Bronchial epithelial cell (primary cell): ENCODE measurements at regions not wholly inside any gene's neighbourhood (a gene's known extent, or its start where the extent isn't known, plus 50 kb on each side); places are given as distances from the start of the nearest gene placed in this dataset.

Source experiments
- DNase-seq: peaks from one replicate; pipeline ENCODE4 v3.0.0-alpha.2; 2010; ENCODE audit warnings: low read depth
- FAIRE-seq: peaks from 2 replicates; lab custom pipeline; 2011; peaks lifted over from hg19 to GRCh38; lab: Jason Lieb, UNC
- H3K27me3 ChIP-seq: 2 replicates; pipeline ENCODE4 v1.5.1; 2011; ENCODE audit warnings: low read length; ENCODE audit not compliant: control insufficient read depth, insufficient read depth
- H3K36me3 ChIP-seq: 2 replicates; pipeline ENCODE4 v1.5.1; 2011; ENCODE audit warnings: low read length; ENCODE audit not compliant: control insufficient read depth, insufficient read depth
- H3K4me3 ChIP-seq: 2 replicates; pipeline ENCODE4 v1.5.1; 2011; ENCODE audit warnings: mild to moderate bottlenecking, low read depth, low read length, control low read depth
- TF ChIP-seq, protein P1 (sequence below): IDR thresholded peaks from 2 replicates; pipeline ENCODE4 v1.5.1; 2011; ENCODE audit warnings: mild to moderate bottlenecking, moderate library complexity, low read length, control low read depth, inconsistent platforms; ENCODE audit not compliant: insufficient read depth, severe bottlenecking

DNA sequence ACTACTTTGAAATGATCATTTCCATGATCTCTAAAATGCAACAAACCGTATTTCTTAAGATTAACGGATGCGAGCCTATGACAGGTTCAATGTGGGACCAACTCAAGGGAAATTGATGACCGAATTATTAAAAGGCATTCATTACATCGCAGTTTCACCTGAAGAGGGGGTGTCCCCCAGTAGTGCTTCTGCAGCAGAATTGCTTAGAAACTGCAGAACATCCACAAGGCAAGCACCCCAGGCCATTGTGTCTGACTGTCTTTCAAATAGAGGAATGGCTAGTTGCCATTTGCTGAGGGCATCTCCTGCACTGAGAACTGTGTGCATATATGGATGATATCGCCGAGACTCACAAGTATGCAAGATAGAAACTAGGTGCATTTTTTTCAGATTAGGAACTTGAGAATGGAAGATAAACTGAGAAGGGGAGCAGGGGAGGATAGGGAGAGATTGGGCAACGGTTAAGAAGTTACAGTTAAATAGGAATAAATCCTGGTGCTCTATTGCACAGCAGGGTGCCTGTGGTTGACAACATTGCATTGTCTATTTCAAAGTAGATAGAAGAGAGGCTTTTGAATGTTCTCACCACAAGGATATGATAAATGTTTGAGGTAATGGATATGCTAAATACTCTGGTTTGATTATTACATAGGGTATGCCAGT is 234.3 kb upstream of the PLEKHG7 start:
- DNase-seq = no peak
- FAIRE-seq = no peak
- Histone ChIP-seq H3K27me3 (no peaks in the 10 kb centered on the region), H3K4me3 (no peak overlapping the region), H3K36me3 (no peaks in the 10 kb centered on the region)
- TF ChIP-seq, protein P1, sequence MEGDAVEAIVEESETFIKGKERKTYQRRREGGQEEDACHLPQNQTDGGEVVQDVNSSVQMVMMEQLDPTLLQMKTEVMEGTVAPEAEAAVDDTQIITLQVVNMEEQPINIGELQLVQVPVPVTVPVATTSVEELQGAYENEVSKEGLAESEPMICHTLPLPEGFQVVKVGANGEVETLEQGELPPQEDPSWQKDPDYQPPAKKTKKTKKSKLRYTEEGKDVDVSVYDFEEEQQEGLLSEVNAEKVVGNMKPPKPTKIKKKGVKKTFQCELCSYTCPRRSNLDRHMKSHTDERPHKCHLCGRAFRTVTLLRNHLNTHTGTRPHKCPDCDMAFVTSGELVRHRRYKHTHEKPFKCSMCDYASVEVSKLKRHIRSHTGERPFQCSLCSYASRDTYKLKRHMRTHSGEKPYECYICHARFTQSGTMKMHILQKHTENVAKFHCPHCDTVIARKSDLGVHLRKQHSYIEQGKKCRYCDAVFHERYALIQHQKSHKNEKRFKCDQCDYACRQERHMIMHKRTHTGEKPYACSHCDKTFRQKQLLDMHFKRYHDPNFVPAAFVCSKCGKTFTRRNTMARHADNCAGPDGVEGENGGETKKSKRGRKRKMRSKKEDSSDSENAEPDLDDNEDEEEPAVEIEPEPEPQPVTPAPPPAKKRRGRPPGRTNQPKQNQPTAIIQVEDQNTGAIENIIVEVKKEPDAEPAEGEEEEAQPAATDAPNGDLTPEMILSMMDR = no peak

GRCh38 chr12:92467886-92468285 is 234.9 kb upstream of the PLEKHG7 start:
- H3K27me3 ChIP-seq = no peaks in the 10 kb centered on the region
- peak; percentile 51 for DNase-seq
- no peak for FAIRE-seq

DNA sequence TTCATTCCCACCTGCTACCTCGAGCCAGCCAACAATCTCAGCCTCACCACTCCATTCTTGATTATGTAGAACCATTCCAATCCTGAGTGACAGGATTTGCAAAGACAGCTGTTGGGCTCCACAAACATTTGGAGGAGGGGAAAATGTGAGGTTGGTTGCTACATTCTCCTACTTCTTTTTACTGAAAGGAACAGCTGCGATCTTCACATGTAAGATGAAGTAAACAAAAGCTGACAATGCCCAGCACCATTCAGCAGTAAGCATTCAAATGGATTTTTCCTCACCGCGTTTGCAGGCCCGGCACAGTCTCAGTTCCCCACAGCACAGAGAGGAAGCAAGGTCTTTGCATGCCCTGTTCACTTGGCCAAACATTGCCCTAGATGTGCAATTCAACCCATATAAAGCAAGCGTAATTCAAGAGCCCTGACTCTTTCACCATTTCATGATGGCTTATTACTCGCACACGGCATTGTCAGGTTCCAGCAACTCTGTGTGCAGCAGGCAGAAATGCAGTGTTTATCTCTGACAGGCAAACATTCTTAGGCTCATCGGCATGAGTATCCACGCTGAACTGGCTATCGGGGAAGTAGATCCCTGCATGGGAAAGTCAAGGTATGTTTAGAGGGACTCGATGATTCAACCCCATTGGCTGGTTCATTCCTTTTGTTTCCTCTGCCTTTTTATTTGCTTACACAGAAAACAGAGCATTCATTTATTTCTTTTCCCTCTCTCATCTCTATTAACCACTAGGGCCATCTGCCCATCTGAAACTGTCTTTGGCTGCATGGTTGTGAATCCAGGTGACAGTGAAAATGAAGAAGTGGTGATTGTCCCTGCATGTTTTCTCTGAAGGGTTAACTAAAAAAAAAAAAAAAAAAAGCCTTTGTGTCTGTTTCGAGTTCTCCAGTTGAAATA is 236.1 kb upstream of the PLEKHG7 start:
- no peak overlapping the region for H3K4me3 ChIP-seq
- TF ChIP-seq, protein P1 = no peak
- FAIRE-seq (no peak), DNase-seq (no peak)
- H3K36me3 ChIP-seq = no peaks in the 10 kb centered on the region
- no peaks in the 10 kb centered on the region for H3K27me3 ChIP-seq

More at GRCh38 chr12:92467886-92468285, 234.9 kb upstream of the PLEKHG7 start:
- Histone ChIP-seq H3K4me3 (no peak overlapping the region), H3K36me3 (no peaks in the 10 kb centered on the region)
- TF ChIP-seq, protein P1 = no peak

DNA sequence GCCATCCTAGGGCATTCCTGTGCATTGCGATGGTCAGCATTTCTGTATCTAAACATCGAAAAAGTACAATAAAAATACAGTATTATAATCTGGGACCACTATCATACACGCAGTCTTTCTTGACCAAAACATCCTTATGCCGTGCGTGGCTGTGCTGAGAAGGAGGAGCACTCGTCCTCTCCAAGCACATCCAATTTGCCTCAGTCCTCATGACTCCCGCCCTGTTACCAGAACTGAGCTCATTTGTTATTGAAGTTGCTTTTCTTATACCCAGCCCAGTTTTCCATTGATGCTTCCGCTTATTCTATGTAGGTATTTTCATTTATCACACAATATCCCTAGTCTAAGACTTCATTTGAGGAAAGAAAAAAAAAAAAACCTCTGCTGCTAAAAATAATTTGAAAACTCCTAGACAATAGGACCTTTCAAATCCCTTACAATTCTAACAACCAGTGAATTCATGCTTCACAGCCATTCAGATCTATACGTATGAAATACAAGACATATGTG is 236.9 kb upstream of the PLEKHG7 start:
- TF ChIP-seq, protein P1 = no peak

DNA sequence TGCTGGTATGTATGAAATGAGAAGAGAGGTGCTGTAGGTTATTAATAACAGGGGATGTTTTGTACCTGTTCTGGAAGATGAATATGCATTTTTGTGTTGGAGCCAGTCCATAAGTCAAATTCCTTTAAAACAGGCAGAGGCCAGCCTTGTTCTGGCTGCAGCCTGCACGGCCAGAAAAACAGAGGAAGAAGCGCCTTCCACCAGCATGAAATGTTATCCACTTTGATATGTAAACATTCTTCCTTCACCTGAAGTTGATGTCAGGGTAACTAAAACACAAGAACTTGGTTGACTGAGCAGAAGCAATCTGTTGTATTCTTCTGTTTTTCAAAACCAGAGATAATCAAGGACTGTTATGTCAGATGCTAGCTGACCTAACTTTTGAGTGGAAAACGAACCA is 237.9 kb upstream of the PLEKHG7 start:
- no peak for FAIRE-seq
- Histone ChIP-seq H3K4me3 (no peak overlapping the region), H3K27me3 (no peaks in the 10 kb centered on the region), H3K36me3 (no peaks in the 10 kb centered on the region)
- TF ChIP-seq, protein P1 = no peak
- no peak for DNase-seq

More for the DNA sequence above, 236.9 kb upstream of the PLEKHG7 start:
- Histone ChIP-seq H3K27me3 (no peaks in the 10 kb centered on the region), H3K4me3 (no peak overlapping the region), H3K36me3 (no peaks in the 10 kb centered on the region)
- DNase-seq (no peak), FAIRE-seq (no peak)
